Stomach (tissue), 4 donors: ENCODE measurements at regions not wholly inside any gene's neighbourhood (a gene's known extent, or its start where the extent isn't known, plus 50 kb on each side); places are given as distances from the start of the nearest gene placed in this dataset.

Experiments
- EP300 ChIP-seq: sonication (generic); formaldehyde crosslinking; IDR thresholded peaks from one replicate; pipeline ENCODE4 v1.6.1; 2017; ENCODE audit warnings: antibody characterized with exemption
- POLR2A ChIP-seq, 4 donors: fragments of 450-650 bp; IDR thresholded peaks; one replicate each; pipeline ENCODE4 v1.6.1; 2016; ENCODE audit warnings: antibody characterized with exemption in 4 of 4, control low read depth in 2 of 4, mild to moderate bottlenecking in 1 of 4, moderate library complexity in 1 of 4
- POLR2AphosphoS5 ChIP-seq, 3 donors: sonication (generic); formaldehyde crosslinking; IDR thresholded peaks; one replicate each; pipeline ENCODE4 v1.6.1; 2016; ENCODE audit warnings: antibody characterized with exemption in 3 of 3
- TF ChIP-seq, protein P1 (sequence below), 7 experiments: fragments of 450-650 bp in 4 of 7; fragments of 200-600 bp in 3 of 7; sonication (generic) in 3 of 7; IDR thresholded peaks; one replicate each; pipeline ENCODE4 v1.5.1; 2016 to 2019; ENCODE audit warnings: antibody characterized with exemption in 7 of 7, control low read depth in 2 of 7, mild to moderate bottlenecking in 1 of 7

DNA sequence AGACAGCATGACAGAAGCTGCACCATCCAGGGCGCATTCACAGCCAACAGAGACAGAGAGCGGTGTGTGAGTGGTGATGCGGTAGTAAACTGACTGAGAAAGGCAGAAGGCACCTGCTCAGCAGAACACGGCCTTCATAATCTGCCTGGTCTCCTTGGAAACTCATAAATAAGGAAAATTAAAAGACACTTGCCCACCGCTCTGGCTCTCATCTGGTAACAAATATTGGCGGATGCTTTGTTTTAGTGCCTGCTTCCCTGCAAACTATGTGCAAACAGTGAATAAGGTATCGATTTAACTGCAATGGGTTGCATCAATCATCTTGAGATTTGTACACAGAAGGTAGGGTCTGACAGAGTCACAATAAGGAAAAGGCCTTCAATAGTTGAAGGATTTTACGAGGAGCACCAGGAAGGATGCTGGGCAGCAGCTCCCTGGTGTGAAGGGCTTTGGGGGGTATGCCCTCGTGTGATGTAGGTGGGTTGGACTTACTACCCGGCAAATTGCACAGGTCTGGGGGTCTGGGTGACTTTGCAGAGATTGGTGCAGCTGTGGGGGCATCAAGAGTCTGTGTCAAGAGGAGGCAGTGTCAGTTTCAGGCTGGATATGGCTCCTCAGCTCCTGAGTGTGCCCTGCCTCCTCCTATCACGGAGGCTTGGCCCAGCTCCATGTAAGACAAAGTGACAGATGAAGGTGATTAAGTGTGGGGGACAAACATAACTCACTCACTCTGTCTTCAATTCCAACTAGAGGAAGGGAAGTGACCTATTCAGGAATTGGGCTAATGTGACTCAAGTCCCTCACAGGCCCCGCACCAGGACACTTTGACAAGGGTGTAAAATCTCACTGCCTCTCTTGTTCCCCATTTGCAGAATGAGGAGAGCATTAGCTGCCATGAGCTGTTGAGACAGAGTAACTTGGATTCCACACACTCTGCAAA lies 166.7 kb downstream of the ICE1 start:
- TF ChIP-seq EP300, result no peak
- TF ChIP-seq, protein P1, sequence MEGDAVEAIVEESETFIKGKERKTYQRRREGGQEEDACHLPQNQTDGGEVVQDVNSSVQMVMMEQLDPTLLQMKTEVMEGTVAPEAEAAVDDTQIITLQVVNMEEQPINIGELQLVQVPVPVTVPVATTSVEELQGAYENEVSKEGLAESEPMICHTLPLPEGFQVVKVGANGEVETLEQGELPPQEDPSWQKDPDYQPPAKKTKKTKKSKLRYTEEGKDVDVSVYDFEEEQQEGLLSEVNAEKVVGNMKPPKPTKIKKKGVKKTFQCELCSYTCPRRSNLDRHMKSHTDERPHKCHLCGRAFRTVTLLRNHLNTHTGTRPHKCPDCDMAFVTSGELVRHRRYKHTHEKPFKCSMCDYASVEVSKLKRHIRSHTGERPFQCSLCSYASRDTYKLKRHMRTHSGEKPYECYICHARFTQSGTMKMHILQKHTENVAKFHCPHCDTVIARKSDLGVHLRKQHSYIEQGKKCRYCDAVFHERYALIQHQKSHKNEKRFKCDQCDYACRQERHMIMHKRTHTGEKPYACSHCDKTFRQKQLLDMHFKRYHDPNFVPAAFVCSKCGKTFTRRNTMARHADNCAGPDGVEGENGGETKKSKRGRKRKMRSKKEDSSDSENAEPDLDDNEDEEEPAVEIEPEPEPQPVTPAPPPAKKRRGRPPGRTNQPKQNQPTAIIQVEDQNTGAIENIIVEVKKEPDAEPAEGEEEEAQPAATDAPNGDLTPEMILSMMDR (IDR thresholded peaks at IDR 0.05), result no peak
- TF ChIP-seq POLR2A (IDR thresholded peaks at IDR 0.05), result no peak
- TF ChIP-seq POLR2AphosphoS5 (IDR thresholded peaks at IDR 0.05), result no peak
